ENCODE measurements at regions not wholly inside any gene's neighbourhood (a gene's known extent, or its start where the extent isn't known, plus 50 kb on each side); places are given as distances from the start of the nearest gene placed in this dataset.

GRCh38 chr14:105903971-105904370 is 377.6 kb downstream of the TMEM121 start:
- no peaks in the 10 kb centered on the region for H3K36me3 Mint-ChIP-seq (ENCODE audit: low read depth)
- TF ChIP-seq CTCF (IDR thresholded peaks at IDR 0.05) = no peak
- peaks cover 26% of the 10 kb centered on the region for H3K9me3 Mint-ChIP-seq (ENCODE audit: low read depth)
- no peaks in the 10 kb centered on the region for H3K4me1 Mint-ChIP-seq (ENCODE audit: low read depth)
- no peak overlapping the region for H3K27ac Mint-ChIP-seq (ENCODE audit: unreplicated experiment)
- H3K27me3 Mint-ChIP-seq (ENCODE audit: low read depth) = no peaks in the 10 kb centered on the region
- H3K4me3 Mint-ChIP-seq (ENCODE audit: unreplicated experiment) = no peak overlapping the region
- DNase-seq (ENCODE audit: low spot score) = no peak

GRCh38 chr14:105904379-105904778 is 378.0 kb downstream of the TMEM121 start:
- H3K27ac Mint-ChIP-seq (ENCODE audit: unreplicated experiment) = no peak overlapping the region
- no peak for DNase-seq (ENCODE audit: low spot score)
- peaks cover 25% of the 10 kb centered on the region for H3K9me3 Mint-ChIP-seq (ENCODE audit: low read depth)
- no peaks in the 10 kb centered on the region for H3K36me3 Mint-ChIP-seq (ENCODE audit: low read depth)
- H3K4me3 Mint-ChIP-seq (ENCODE audit: unreplicated experiment) = no peak overlapping the region
- no peaks in the 10 kb centered on the region for H3K4me1 Mint-ChIP-seq (ENCODE audit: low read depth)
- H3K27me3 Mint-ChIP-seq (ENCODE audit: low read depth) = no peaks in the 10 kb centered on the region
- TF ChIP-seq CTCF (IDR thresholded peaks at IDR 0.05) = no peak

GRCh38 chr14:105905456-105905855 is 379.1 kb downstream of the TMEM121 start:
- H3K27ac Mint-ChIP-seq (ENCODE audit: unreplicated experiment) = no peak overlapping the region
- H3K4me3 Mint-ChIP-seq (ENCODE audit: unreplicated experiment) = no peak overlapping the region
- no peaks in the 10 kb centered on the region for H3K36me3 Mint-ChIP-seq (ENCODE audit: low read depth)
- DNase-seq (ENCODE audit: low spot score) = no peak
- TF ChIP-seq CTCF (IDR thresholded peaks at IDR 0.05) = no peak
- H3K27me3 Mint-ChIP-seq (ENCODE audit: low read depth) = no peaks in the 10 kb centered on the region
- no peaks in the 10 kb centered on the region for H3K4me1 Mint-ChIP-seq (ENCODE audit: low read depth)
- peaks cover 27% of the 10 kb centered on the region for H3K9me3 Mint-ChIP-seq (ENCODE audit: low read depth)

GRCh38 chr14:105907276-105907675 is 380.9 kb downstream of the TMEM121 start:
- H3K27ac Mint-ChIP-seq (ENCODE audit: unreplicated experiment) = no peak overlapping the region
- H3K4me3 Mint-ChIP-seq (ENCODE audit: unreplicated experiment) = no peak overlapping the region
- TF ChIP-seq CTCF (IDR thresholded peaks at IDR 0.05) = no peak
- DNase-seq (ENCODE audit: low spot score) = no peak
- H3K27me3 Mint-ChIP-seq (ENCODE audit: low read depth) = no peaks in the 10 kb centered on the region
- peaks cover 27% of the 10 kb centered on the region for H3K9me3 Mint-ChIP-seq (ENCODE audit: low read depth)
- H3K36me3 Mint-ChIP-seq (ENCODE audit: low read depth) = no peaks in the 10 kb centered on the region
- H3K4me1 Mint-ChIP-seq (ENCODE audit: low read depth) = no peaks in the 10 kb centered on the region

GRCh38 chr14:105908006-105908405 is 381.6 kb downstream of the TMEM121 start:
- peaks cover 30% of the 10 kb centered on the region for H3K9me3 Mint-ChIP-seq (ENCODE audit: low read depth)
- no peaks in the 10 kb centered on the region for H3K27me3 Mint-ChIP-seq (ENCODE audit: low read depth)
- H3K27ac Mint-ChIP-seq (ENCODE audit: unreplicated experiment) = no peak overlapping the region
- H3K4me1 Mint-ChIP-seq (ENCODE audit: low read depth) = no peaks in the 10 kb centered on the region
- no peak overlapping the region for H3K4me3 Mint-ChIP-seq (ENCODE audit: unreplicated experiment)
- H3K36me3 Mint-ChIP-seq (ENCODE audit: low read depth) = no peaks in the 10 kb centered on the region
- DNase-seq (ENCODE audit: low spot score) = no peak
- TF ChIP-seq CTCF (IDR thresholded peaks at IDR 0.05) = no peak

Data from chondrocyte (in vitro differentiated cells).